K562 (cell line): ENCODE measurements at regions not wholly inside any gene's neighbourhood (a gene's known extent, or its start where the extent isn't known, plus 50 kb on each side); places are given as distances from the start of the nearest gene placed in this dataset.

Source experiments
- CHD7 ChIP-seq: fragments of 200-600 bp; sonication (generic); IDR thresholded peaks from one replicate; pipeline ENCODE4 v1.6.1; 2012; ENCODE audit warnings: mild to moderate bottlenecking, low read depth, low read length, inconsistent platforms
- HDAC6 ChIP-seq: IDR thresholded peaks from 2 replicates; pipeline ENCODE4 v1.6.1; 2012; ENCODE audit warnings: low read depth, mild to moderate bottlenecking, control low read depth, inconsistent platforms, low read length, moderate library complexity
- ID3 ChIP-seq, 2 experiments: fragments of 250-450 bp in 1 of 2; fragments of 450-650 bp in 1 of 2; sonication (Bioruptor Pico) in 1 of 2; IDR thresholded peaks; 2 replicates each; pipeline versions ENCODE4 v1.6.1 to v1.8.0; 2016 to 2021; ENCODE audit warnings: mild to moderate bottlenecking in 2 of 2, moderate library complexity in 2 of 2, missing compliant biosample characterization in 1 of 2, missing genetic modification characterization in 1 of 2
- MXI1 ChIP-seq: IDR thresholded peaks from 2 replicates; pipeline ENCODE4 v1.6.1; 2011; ENCODE audit warnings: low read depth, mild to moderate bottlenecking, improper control_type of control experiment, low read length
- PHF20 ChIP-seq: fragments of 450-650 bp; IDR thresholded peaks from 2 replicates; pipeline ENCODE4 v1.6.1; 2018; ENCODE audit not compliant: partially characterized antibody
- PHF21A ChIP-seq: fragments of 450-650 bp; IDR thresholded peaks from 2 replicates; pipeline ENCODE4 v1.6.1; 2017; ENCODE audit warnings: low read depth, borderline replicate concordance
- ZNF384 ChIP-seq: IDR thresholded peaks from 2 replicates; pipeline ENCODE4 v1.6.1; 2012; ENCODE audit warnings: low read depth, low read length, improper control_type of control experiment
- TF ChIP-seq, protein P1 (sequence below), 2 experiments: fragments of 450-650 bp; IDR thresholded peaks; 2 replicates each; pipeline ENCODE4 v1.6.1; 2016
- TF ChIP-seq, protein P2 (sequence below): fragments of 250-450 bp; sonication (Bioruptor Pico); IDR thresholded peaks from 2 replicates; pipeline ENCODE4 v1.4.0; 2020

GRCh38 chr12:74429535-74429934 is 108.1 kb upstream of the ATXN7L3B start (continued):
- no peak for TF ChIP-seq CHD7
- TF ChIP-seq ZNF384, result no peak
- TF ChIP-seq PHF21A, result no peak
- TF ChIP-seq ID3 (CRISPR knock-in tag; IDR thresholded peaks at IDR 0.05), result no peak
- TF ChIP-seq ID3 (tag; IDR thresholded peaks at IDR 0.05), result no peak
- TF ChIP-seq HDAC6, result no peak
- TF ChIP-seq, protein P1, sequence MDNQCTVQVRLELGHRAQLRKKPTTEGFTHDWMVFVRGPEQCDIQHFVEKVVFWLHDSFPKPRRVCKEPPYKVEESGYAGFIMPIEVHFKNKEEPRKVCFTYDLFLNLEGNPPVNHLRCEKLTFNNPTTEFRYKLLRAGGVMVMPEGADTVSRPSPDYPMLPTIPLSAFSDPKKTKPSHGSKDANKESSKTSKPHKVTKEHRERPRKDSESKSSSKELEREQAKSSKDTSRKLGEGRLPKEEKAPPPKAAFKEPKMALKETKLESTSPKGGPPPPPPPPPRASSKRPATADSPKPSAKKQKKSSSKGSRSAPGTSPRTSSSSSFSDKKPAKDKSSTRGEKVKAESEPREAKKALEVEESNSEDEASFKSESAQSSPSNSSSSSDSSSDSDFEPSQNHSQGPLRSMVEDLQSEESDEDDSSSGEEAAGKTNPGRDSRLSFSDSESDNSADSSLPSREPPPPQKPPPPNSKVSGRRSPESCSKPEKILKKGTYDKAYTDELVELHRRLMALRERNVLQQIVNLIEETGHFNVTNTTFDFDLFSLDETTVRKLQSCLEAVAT (IDR thresholded peaks at IDR 0.05), result no peak
- TF ChIP-seq MXI1, result no peak
- no peak for TF ChIP-seq PHF20
- TF ChIP-seq, protein P2, sequence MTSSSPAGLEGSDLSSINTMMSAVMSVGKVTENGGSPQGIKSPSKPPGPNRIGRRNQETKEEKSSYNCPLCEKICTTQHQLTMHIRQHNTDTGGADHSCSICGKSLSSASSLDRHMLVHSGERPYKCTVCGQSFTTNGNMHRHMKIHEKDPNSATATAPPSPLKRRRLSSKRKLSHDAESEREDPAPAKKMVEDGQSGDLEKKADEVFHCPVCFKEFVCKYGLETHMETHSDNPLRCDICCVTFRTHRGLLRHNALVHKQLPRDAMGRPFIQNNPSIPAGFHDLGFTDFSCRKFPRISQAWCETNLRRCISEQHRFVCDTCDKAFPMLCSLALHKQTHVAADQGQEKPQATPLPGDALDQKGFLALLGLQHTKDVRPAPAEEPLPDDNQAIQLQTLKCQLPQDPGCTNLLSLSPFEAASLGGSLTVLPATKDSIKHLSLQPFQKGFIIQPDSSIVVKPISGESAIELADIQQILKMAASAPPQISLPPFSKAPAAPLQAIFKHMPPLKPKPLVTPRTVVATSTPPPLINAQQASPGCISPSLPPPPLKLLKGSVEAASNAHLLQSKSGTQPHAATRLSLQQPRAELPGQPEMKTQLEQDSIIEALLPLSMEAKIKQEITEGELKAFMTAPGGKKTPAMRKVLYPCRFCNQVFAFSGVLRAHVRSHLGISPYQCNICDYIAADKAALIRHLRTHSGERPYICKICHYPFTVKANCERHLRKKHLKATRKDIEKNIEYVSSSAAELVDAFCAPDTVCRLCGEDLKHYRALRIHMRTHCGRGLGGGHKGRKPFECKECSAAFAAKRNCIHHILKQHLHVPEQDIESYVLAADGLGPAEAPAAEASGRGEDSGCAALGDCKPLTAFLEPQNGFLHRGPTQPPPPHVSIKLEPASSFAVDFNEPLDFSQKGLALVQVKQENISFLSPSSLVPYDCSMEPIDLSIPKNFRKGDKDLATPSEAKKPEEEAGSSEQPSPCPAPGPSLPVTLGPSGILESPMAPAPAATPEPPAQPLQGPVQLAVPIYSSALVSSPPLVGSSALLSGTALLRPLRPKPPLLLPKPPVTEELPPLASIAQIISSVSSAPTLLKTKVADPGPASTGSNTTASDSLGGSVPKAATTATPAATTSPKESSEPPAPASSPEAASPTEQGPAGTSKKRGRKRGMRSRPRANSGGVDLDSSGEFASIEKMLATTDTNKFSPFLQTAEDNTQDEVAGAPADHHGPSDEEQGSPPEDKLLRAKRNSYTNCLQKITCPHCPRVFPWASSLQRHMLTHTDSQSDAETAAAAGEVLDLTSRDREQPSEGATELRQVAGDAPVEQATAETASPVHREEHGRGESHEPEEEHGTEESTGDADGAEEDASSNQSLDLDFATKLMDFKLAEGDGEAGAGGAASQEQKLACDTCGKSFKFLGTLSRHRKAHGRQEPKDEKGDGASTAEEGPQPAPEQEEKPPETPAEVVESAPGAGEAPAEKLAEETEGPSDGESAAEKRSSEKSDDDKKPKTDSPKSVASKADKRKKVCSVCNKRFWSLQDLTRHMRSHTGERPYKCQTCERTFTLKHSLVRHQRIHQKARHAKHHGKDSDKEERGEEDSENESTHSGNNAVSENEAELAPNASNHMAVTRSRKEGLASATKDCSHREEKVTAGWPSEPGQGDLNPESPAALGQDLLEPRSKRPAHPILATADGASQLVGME (CRISPR knock-in tag), result no peak
